Endothelial cell of umbilical vein (primary cell): ENCODE measurements at regions not wholly inside any gene's neighbourhood (a gene's known extent, or its start where the extent isn't known, plus 50 kb on each side); places are given as distances from the start of the nearest gene placed in this dataset.

Experiments used
- BruUV-seq: library from RNA; stranded (reverse); fragments of 400-500 nt; replicated peaks from 2 replicates; lab custom pipeline; 2021; lab: Mats Ljungman, UMichigan
- CTCF ChIA-PET: fragments of 300-600, 350-600 bp; sonication (Branson Sonifier 250); formaldehyde crosslinking; loops from one replicate; lab custom pipeline; 2021; ENCODE audit warnings: antibody characterized with exemption, inconsistent platforms; lab: Charles Lee
- POLR2A ChIA-PET: fragments of 300-600, 350-600 bp; sonication (Branson Sonifier 250); formaldehyde crosslinking; loops from one replicate; lab custom pipeline; 2021; ENCODE audit warnings: antibody characterized with exemption, inconsistent platforms; lab: Charles Lee
- DNase-seq: peaks from one replicate; pipeline ENCODE4 v3.0.0-alpha.2; 2011; ENCODE audit warnings: low read depth, low spot score
- FAIRE-seq: peaks from 2 replicates; lab custom pipeline; 2011; peaks lifted over from hg19 to GRCh38; lab: Jason Lieb, UNC
- H2AFZ ChIP-seq: 2 replicates; pipeline ENCODE4 v1.6.0; 2012; ENCODE audit warnings: low read depth, low read length, control low read depth, inconsistent platforms
- H3K27ac ChIP-seq: 2 replicates; pipeline ENCODE4 v1.5.1; 2011; ENCODE audit warnings: low read depth, mild to moderate bottlenecking, control low read depth, low read length, moderate library complexity; ENCODE audit not compliant: insufficient read depth
- H3K27me3 ChIP-seq, 2 experiments: 2 replicates each; pipeline versions ENCODE4 v1.6.0 to v1.6.1; 2011; ENCODE audit warnings: low read length in 2 of 2, mixed read lengths in 1 of 2; ENCODE audit not compliant: control insufficient read depth in 2 of 2, insufficient read depth in 2 of 2
- H3K36me3 ChIP-seq, 2 experiments: 2 replicates in 1 of 2; 3 replicates in 1 of 2; pipeline ENCODE4 v1.5.1; 2011; ENCODE audit warnings: low read length in 2 of 2, mild to moderate bottlenecking in 1 of 2, moderate library complexity in 1 of 2; ENCODE audit not compliant: control insufficient read depth in 2 of 2, insufficient read depth in 2 of 2; ENCODE audit errors: extremely low read depth in 1 of 2
- H3K4me1 ChIP-seq: 3 replicates; pipeline ENCODE4 v1.5.1; 2011; ENCODE audit warnings: mild to moderate bottlenecking, low read length; ENCODE audit not compliant: control insufficient read depth, insufficient read depth; ENCODE audit errors: extremely low read depth
- H3K4me2 ChIP-seq: 2 replicates; pipeline ENCODE4 v1.6.1; 2011; ENCODE audit warnings: low read length, control low read depth, mixed read lengths; ENCODE audit not compliant: insufficient read depth
- H3K4me3 ChIP-seq, 3 experiments: fragments of 200-600 bp in 1 of 3; sonication (generic), shearing (Covaris generic) in 1 of 3; replicated peaks in 1 of 3; 2 replicates each; pipeline ENCODE4 v1.5.1; 2011 to 2016; ENCODE audit warnings: control low read depth in 3 of 3, low read length in 3 of 3, mild to moderate bottlenecking in 2 of 3, inconsistent platforms in 1 of 3, low read depth in 1 of 3, moderate library complexity in 1 of 3; ENCODE audit not compliant: insufficient read depth in 1 of 3
- H3K79me2 ChIP-seq: 2 replicates; pipeline ENCODE4 v1.6.0; 2012; ENCODE audit warnings: low read length, inconsistent platforms; ENCODE audit not compliant: control insufficient read depth, insufficient read depth
- H3K9ac ChIP-seq: replicated peaks from 2 replicates; pipeline ENCODE3; 2011; ENCODE audit warnings: low read length, control low read depth; ENCODE audit not compliant: insufficient read depth; ENCODE audit errors: extremely low read depth
- H3K9me1 ChIP-seq: replicated peaks from 3 replicates; pipeline ENCODE4 v1.6.0; 2011; ENCODE audit warnings: mild to moderate bottlenecking, low read length; ENCODE audit not compliant: control insufficient read depth, insufficient read depth; ENCODE audit errors: extremely low read depth
- H3K9me3 ChIP-seq: replicated peaks from 2 replicates; pipeline ENCODE4 v1.5.1; 2012; ENCODE audit warnings: low read length, inconsistent platforms; ENCODE audit not compliant: control insufficient read depth, insufficient read depth
- H4K20me1 ChIP-seq: replicated peaks from 2 replicates; pipeline ENCODE3; 2011; ENCODE audit warnings: mild to moderate bottlenecking, low read length; ENCODE audit not compliant: control insufficient read depth, insufficient read depth; ENCODE audit errors: extremely low read depth
- EZH2 ChIP-seq: IDR thresholded peaks from 2 replicates; pipeline ENCODE4 v1.6.1; 2012; ENCODE audit warnings: borderline replicate concordance, low read depth, mild to moderate bottlenecking, moderate library complexity, low read length, inconsistent platforms; ENCODE audit not compliant: severe bottlenecking
- FOS ChIP-seq: IDR thresholded peaks from 2 replicates; pipeline ENCODE4 v1.6.1; 2011; ENCODE audit warnings: mild to moderate bottlenecking, low read length, moderate library complexity, borderline replicate concordance; ENCODE audit not compliant: insufficient read depth
- GATA2 ChIP-seq: IDR thresholded peaks from 2 replicates; pipeline ENCODE4 v1.7.0; 2011; ENCODE audit warnings: low read depth, mild to moderate bottlenecking, moderate library complexity, mixed read lengths, low read length; ENCODE audit not compliant: insufficient read length, insufficient read depth
- JUN ChIP-seq: IDR thresholded peaks from 2 replicates; pipeline ENCODE4 v1.6.1; 2011; ENCODE audit warnings: borderline replicate concordance, low read depth; ENCODE audit not compliant: insufficient read length, insufficient read depth
- MAX ChIP-seq: IDR thresholded peaks from 2 replicates; pipeline ENCODE4 v1.6.1; 2011; ENCODE audit not compliant: insufficient read depth, insufficient read length
- MYC ChIP-seq: IDR thresholded peaks from one replicate; pipeline ENCODE4 v1.6.1; 2011; ENCODE audit warnings: mild to moderate bottlenecking, low read depth, low read length
- POLR2AphosphoS5 ChIP-seq: IDR thresholded peaks from 2 replicates; pipeline ENCODE4 v1.6.1; 2012; ENCODE audit warnings: low read depth, mild to moderate bottlenecking, control low read depth, low read length, moderate library complexity; ENCODE audit not compliant: insufficient read depth
- dilution Hi-C: fragments of 300-500 bp; cut with MboI; formaldehyde crosslinking; loops from one replicate; pipeline ENCODE4 v1.15.0; 2019; ENCODE audit warnings: low sequenced_read_pairs; ENCODE audit not compliant: extremely low pct_ligation_motif_present
- intact Hi-C: fragments of 100-400 bp; cut with micrococcal nuclease; formaldehyde crosslinking; loops from one replicate; pipeline ENCODE4 v1.10.0; 2022
- TF ChIP-seq, protein P1 (sequence below), 2 donors: IDR thresholded peaks; 1 replicate in 1 of 2; 2 replicates in 1 of 2; pipeline ENCODE4 v1.5.1; 2011; ENCODE audit warnings: low read length in 2 of 2, mild to moderate bottlenecking in 2 of 2, moderate library complexity in 2 of 2, control low read depth in 1 of 2, inconsistent platforms in 1 of 2, low read depth in 1 of 2; ENCODE audit not compliant: insufficient read depth in 1 of 2; ENCODE audit errors: extremely low read depth in 1 of 2

DNA sequence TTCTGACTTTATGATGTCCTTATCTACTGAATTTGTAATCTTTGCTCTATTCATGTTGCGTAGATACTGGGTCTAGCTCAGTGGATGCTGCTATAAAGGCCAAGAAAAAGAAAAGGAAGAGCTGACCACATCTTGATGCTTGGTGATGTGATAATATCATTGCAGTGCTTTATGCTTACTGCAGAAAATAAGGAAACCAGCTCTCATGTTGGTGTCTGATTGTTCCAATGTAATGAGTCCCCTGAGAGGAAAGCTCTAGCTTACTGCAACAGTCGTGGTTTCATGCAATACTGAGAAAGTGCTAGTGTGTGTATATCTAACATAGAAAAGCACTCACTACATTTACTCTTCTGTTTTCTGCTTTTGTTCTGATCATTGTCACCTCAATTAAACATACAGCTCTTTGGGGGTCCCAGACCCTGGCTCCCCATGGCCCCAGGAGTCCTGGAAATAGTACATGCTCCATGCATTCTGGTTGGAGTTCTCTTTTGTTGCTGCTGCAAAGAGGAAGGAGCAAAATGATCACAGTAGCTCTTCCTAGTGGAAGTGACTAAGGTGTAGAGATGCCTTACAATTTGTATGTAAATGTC lies 338.8 kb downstream of the CYRIA start:
- no peak overlapping the region for H3K4me2 ChIP-seq
- BruUV-seq: no TSS peak
- no peaks in the 10 kb centered on the region for H3K4me1 ChIP-seq
- no peaks in the 10 kb centered on the region for H3K9me1 ChIP-seq
- H4K20me1 ChIP-seq: no peaks in the 10 kb centered on the region
- H3K9me3 ChIP-seq: peaks cover 2% of the 10 kb centered on the region
- ChIA-PET POLR2A (no interaction called here), CTCF (no interaction called here)
- no peaks in the 10 kb centered on the region for H3K79me2 ChIP-seq
- H3K27me3 ChIP-seq: no peaks in the 10 kb centered on the region
- H3K36me3 ChIP-seq: no peaks in the 10 kb centered on the region
- dilution Hi-C loops: no loop called here
- FAIRE-seq (no peak), DNase-seq (no peak)
- H3K4me3 ChIP-seq: no peak overlapping the region
- no peak overlapping the region for H2AFZ ChIP-seq
- TF ChIP-seq JUN (no peak), MYC (no peak), EZH2 (no peak), MAX (no peak), POLR2AphosphoS5 (no peak), GATA2 (no peak), FOS (no peak)
- TF ChIP-seq, protein P1, sequence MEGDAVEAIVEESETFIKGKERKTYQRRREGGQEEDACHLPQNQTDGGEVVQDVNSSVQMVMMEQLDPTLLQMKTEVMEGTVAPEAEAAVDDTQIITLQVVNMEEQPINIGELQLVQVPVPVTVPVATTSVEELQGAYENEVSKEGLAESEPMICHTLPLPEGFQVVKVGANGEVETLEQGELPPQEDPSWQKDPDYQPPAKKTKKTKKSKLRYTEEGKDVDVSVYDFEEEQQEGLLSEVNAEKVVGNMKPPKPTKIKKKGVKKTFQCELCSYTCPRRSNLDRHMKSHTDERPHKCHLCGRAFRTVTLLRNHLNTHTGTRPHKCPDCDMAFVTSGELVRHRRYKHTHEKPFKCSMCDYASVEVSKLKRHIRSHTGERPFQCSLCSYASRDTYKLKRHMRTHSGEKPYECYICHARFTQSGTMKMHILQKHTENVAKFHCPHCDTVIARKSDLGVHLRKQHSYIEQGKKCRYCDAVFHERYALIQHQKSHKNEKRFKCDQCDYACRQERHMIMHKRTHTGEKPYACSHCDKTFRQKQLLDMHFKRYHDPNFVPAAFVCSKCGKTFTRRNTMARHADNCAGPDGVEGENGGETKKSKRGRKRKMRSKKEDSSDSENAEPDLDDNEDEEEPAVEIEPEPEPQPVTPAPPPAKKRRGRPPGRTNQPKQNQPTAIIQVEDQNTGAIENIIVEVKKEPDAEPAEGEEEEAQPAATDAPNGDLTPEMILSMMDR (IDR thresholded peaks at IDR 0.05; ENCODE audit: extremely low read depth in 1 of 2, insufficient read depth in 1 of 2, low read depth in 1 of 2, low read length in 2 of 2): no peak
- intact Hi-C loops: no loop called here
- H3K9ac ChIP-seq: no peak overlapping the region
- no peak overlapping the region for H3K27ac ChIP-seq
